ENCODE measurements at regions not wholly inside any gene's neighbourhood (a gene's known extent, or its start where the extent isn't known, plus 50 kb on each side); places are given as distances from the start of the nearest gene placed in this dataset.

DNA sequence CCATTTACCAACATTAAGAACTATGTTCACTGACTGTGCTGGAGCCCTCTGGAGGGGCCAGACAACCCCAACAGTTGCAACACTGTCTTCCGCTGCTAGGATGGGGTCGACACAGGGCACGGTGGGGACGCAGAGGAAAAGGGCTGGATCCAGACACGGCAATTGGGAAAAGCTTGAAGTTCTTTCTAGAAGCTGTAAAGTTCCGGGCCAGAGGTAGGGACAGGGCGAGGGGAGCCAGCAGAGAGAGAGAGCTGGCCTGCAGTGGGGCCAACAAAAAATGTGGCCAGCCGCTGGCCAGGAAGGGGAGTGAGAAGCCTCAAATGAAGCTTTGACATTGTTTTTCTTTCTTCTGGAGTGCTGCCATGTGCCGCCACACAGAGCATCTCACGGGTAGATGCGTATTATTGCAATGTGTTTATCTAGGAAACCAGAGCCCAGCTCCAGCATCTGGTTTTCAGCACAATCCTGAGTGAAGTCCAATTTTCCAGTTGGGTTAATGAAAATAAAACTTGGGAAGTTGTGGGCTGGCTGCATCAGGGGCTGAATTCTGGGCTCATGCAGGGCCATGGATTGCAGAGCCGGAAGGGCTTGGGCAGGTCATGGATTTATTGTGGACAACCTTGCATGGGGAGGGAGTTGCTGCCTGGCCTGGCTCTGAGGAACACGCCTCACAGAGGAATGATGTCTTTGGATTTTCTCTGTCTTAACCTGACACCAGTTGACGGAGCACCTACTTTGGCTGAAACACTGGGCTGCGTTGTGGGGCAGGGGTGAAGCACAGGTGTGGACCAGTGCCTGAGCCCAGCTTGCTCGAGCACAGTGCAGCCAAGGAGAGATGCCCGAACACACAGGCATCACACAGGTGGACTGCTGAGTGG is 67.6 kb upstream of the AMPD3 start:
- DNase-seq (ENCODE audit: low spot score), result no peak

DNA sequence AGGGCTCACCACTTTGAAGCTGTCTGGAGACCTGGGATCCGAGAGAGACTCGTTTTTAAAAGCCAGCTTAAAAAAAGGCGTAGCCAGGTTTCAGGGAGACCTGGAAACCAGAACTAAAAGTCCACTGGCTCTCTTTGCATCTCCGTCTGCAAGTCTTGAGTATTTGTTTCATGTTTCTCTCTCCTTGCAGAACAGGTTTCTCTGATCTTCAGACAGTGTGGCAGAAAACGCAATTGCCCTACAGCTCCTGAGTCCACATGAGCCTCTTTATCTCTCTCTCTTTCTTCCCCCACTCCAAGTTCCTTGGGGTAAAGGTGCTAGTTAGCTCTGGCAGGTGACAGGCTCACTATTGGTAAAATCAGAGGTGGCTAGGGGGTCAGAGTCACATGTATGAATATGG is 67.0 kb upstream of the AMPD3 start:
- no peak for DNase-seq (ENCODE audit: low spot score)

DNA sequence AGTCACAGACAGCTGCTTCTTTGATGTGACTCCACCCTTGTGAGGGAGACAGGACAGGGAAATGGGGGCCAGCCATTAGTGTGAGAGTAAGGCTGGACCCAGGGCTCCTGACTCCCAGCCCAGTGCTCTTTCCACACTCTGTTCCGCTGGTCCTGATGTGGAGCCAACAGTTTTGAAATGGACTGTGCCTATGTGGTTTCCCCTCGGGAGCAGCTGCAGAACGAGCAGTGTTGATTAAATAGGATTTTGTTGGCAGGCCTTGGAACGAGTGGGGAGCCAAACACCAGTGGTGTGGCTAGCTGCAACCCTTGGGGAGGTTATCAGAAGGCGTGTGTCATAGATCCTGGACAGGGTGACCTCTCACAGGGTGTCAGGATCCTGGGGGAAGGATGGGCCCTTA is 66.5 kb upstream of the AMPD3 start:
- no peak for DNase-seq (ENCODE audit: low spot score)

DNA sequence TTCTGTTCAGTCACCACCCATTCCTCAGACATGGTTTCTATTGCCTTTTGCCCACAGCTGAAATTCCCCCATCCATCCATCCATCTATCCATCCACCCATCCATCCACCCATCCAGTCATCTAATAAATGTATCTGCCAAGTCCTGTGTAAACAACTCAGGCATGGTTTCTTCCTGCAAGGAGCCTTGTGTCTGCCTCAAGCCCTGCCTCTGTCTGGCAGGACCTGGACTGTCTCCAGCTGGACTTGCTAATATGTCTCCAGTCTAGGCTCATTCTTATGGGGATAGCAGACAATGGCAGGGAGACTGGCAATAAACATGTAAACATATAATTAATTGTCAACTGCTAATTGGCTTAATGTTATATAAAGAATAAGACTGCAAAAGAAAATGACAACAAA is 64.7 kb upstream of the AMPD3 start:
- DNase-seq (ENCODE audit: low spot score), result no peak

DNA sequence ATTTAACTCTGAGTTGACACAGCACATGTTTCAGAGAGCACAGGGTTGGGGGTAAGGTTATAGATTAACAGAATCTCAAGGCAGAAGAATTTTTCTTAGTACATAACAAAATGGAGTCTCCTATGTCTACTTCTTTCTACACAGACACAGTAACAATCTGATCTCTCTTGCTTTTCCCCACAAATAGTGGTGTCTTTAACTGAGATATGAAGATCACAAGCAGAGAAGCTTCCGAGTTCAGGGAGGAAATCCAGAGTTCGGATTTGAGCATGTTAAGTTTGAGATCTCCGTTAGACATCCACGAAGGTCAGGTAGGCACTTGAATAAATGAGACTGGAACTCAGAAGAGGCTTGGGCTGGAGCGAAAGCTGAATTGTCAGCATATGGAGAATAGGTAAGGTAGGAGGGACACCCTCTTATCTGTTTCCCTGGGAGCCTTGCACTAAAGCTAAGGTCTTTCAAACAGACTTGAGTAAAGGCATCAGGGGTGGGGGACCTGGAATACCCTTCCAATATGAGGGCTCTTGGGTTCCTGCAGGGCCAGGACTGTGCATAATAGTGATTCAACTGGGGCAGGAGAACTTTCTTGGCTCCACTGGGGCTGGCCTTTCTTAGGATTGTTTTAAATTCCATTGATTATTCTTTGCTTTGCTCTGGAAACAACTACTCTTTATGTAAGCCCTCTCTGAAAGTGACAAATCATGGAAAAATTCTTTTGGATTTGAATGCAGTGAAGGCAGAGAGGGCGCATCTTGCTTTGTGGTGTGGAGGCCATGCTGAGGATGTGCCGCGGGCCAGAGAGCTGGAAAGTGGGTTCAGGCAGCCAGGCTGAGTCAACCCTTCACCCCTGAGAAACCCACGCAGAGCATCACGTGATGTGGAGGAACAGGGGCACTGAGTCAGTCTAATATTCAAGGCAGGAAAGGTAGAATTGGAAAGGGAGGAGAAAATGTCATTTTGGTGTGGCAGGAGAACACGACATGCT is 62.7 kb upstream of the AMPD3 start:
- no peak for DNase-seq (ENCODE audit: low spot score)

DNA sequence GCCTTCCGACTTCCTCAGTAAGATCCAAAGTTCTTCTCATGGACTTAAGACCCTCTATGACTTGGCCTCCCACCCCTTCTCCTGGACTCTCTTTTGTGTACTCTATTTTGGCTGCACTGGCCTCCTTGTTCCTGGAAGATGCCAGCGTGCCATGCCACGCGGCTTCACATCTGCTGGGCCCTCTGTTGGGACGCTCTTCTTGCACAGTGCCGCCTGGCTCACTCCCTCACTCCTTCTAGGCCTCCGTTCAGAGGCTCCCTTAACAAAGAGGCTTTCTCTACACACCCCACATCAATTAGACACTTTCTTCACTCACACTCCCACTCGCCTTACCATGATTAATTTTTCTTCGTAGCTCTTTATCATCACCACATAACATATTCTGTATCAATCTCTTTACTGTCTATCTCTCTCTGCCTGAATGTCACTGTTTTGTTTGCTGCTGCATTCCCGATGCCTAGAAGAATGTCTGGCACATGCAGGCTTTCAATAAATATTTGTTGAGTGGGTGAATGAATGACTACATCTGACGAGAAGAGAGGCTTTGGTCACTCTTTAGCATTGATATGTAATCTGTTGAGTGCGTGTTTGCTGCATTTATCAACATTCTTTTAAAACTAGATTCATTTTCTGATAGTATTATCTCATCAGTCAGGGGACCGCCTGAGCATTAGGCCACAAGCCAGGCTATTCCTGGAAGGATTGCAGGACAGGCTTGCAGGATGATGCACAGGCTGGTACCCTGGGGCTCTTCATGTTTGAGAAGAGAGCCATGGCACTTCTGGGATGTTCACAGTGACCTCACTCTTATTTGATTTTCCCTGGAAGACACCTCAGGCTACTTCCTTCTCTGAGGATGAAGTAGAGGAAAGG is 60.6 kb upstream of the AMPD3 start:
- no peak for DNase-seq (ENCODE audit: low spot score)

DNA sequence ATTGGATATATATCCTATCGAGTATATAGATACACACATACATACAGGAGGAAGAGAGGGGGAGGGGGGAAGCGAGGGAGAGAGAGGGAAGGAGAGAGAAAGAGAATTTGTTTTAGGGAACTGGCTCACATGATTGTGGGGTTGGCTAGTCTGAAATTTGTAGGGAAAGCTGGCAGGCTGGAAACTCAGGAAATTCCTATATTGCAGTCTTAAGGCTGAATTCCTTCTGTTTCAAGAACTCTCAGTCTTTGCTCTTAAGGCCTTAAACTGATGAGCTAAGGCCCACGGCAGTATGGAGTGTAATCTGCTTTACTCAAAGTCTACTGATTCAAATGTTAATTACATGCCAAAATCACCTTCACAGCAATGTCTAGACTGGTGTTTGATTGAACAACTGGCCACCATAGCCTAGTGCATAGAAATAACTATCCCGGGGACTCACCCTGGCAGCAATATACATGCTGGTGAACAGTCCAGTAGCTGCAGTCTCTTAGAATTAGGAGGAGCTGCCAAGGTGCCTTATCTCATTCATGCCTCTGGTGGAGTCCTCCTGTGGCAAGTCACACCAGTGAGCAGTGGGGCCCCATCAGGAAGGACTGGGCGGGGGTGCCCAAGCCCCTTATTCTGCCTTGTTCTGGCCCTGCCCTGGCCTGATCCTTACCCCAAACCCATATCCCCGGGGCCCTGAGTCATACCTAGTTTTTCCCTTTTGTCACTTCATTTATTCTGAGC is 59.7 kb upstream of the AMPD3 start:
- no peak for DNase-seq (ENCODE audit: low spot score)

DNA sequence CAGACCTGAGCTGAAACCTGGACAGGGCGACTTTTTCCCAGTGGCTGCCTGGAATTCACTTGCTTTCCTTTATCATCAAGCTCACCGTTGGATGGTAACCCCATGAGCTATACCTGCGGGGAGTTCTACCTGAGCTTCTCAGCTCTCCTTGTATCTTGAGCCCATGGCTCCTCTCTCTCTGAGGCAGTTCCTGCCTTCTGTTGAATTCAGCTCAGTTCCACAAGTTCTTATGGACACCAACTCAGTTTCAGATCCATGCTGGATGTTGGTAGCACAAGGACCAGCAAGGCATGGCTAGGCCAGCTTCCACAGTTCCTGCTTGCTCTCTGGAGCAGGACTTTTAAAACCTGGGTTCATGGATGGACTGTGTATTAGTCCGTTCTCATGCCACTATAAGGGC is 58.3 kb upstream of the AMPD3 start:
- no peak for DNase-seq (ENCODE audit: low spot score)

DNA sequence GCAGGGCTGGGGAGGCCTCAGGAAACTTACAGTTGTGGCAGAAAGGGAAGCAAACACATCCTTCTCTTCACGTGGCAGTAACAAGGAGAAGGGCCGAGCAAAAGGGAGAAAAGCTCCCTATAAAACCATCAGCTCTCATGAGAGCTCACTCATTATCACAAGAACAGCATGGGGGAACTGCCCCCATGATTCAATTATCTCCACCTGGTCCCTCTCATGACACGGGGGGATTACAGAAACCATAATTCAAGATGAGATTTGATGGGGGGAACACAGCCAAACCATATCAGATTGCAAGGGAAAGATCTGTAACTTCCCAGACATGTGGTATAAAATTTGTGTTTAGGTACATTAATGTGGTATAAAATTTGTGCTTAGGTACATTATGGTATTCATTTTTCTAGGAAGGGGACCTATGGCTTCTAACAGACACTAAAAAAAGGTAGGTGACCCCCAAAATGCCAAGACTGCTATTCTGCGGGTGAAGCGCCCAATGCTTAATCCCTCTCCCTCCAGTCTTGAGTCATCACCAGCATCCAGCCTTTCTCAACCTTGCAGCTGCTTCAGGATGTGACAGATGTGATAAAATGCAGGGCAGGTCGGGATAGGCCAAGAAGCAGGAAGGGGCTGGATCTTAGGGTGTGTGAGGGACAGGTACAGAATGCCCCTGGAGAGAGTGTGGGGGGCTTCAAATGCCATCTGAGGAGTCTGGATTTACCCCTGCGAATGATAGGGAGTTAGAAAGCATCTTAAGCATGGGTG is 57.7 kb upstream of the AMPD3 start:
- DNase-seq (ENCODE audit: low spot score), result no peak

DNA sequence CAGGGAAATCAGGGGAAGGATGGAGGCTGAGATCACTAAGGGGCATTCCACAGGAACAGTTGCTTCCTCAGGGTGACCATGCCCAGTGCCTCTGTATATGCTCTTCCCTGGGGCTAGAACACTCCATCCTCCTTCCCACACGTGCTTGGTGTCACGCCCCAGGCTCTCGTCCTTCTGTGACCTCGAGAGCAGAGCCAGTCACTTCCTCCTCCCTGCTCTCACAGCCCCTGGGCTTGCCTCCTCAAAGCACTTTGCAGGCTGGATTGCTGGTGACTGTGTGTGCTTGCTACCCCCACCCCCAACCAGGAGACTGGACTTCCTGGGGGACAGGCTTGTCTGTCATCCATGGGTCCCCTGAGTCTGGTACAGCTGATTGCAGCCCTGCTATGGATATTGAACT is 56.5 kb upstream of the AMPD3 start:
- DNase-seq (ENCODE audit: low spot score), result no peak

DNA sequence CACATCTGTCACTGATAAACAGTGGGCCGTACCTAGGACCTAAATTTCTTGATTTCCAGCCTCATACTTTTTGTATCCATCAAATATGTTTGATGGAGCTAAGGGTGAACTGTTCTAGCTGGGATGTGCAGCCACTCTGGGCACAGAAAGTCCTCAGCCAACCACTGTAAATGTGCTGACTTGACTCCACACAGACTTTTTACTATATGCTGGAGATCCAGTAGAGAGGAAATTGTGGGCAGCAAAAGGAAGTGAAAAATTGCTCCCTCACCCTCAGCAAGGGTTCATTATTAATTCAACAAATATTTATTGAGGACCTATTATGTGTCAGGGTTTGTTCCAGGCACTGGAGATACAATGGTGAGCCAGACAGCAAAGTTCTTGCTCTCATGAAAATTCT is 54.2 kb upstream of the AMPD3 start:
- no peak for DNase-seq (ENCODE audit: low spot score)

DNA sequence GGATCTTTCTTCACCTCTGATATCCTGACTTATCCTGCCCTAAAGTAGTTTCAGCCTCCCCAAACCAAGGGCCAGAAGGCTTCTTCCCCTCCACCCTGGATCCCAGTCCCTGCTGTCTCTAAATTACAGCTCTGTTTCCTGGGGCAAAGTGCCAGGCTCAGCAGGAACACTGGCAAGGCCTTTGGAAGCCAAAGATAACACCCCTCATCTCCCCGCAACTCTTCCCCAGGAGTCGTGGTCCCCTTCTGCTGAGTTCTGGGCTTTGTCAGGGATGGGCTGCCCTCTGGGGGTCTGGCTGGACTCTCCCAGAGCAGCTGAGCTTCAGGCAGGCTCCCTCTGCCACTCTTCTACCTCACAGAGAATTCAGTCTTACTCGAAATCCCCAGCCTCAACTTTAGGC is 53.8 kb upstream of the AMPD3 start:
- no peak for DNase-seq (ENCODE audit: low spot score)

DNA sequence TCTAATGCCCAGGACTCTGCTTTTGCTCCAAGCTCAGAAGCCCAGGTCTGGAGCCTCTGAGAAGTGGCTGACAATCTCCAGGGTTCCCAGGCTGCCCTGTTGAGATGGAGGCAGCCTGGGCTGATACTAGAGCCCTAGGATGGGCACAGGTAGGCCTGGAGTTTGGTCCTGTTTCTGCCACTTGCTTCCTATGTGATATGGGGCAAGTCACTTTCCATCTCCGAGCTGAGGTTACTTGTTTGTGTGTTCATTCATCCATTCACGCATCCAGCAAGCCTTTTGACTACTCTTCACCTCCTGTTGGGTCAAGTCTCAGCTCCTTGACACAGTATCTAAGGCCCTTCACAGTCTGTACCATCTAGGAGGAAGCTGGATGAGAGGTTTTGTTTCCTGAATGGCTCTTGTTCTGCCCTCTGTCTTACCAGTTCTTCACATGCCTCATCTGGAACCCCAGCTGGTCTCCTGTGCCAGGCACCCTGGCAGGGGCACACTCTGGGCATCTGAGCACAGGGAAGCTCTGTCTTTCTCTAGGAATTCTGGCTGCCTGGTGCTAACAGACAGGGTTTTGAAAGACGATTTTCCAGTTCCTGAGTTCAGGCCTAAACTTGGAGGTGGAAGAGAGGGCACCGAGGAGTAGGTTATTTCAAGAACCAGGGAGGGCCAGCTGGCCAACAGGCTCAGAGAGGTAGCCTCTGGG is 53.2 kb upstream of the AMPD3 start:
- DNase-seq (ENCODE audit: low spot score), result no peak
